Stomach (tissue), 4 donors: ENCODE measurements at regions not wholly inside any gene's neighbourhood (a gene's known extent, or its start where the extent isn't known, plus 50 kb on each side); places are given as distances from the start of the nearest gene placed in this dataset.

Experiments used
- CTCF ChIP-seq, 7 experiments: fragments of 450-650 bp in 4 of 7; fragments of 200-600 bp in 3 of 7; sonication (generic) in 3 of 7; IDR thresholded peaks; one replicate each; pipeline ENCODE4 v1.5.1; 2016 to 2019; ENCODE audit warnings: antibody characterized with exemption in 7 of 7, control low read depth in 2 of 7, mild to moderate bottlenecking in 1 of 7
- POLR2A ChIP-seq, 4 donors: fragments of 450-650 bp; IDR thresholded peaks; one replicate each; pipeline ENCODE4 v1.6.1; 2016; ENCODE audit warnings: antibody characterized with exemption in 4 of 4, control low read depth in 2 of 4, mild to moderate bottlenecking in 1 of 4, moderate library complexity in 1 of 4
- POLR2AphosphoS5 ChIP-seq, 3 donors: sonication (generic); formaldehyde crosslinking; IDR thresholded peaks; one replicate each; pipeline ENCODE4 v1.6.1; 2016; ENCODE audit warnings: antibody characterized with exemption in 3 of 3

DNA sequence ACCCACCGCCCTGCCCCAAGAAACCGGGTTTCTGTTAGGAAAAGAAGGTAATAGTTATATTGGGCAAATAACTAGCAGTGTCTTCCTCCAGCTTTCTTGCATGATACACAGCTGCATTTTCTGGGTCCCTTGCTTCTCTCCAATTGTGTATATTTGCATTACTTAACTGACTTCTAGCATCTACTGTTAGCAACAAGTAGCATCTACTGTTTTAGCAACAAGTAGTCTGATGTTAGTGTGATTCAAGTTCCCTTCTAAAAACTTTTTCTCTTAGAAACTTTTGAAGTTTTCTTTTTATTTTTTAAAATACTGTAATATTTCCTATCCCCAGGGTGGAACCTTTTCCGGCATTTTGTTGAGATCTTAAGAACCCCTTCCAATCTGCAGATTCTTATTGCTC, 221.2 kb downstream of the CLIC5 start:
- TF ChIP-seq CTCF (IDR thresholded peaks at IDR 0.05), result no peak
- TF ChIP-seq POLR2AphosphoS5 (IDR thresholded peaks at IDR 0.05), result no peak
- TF ChIP-seq POLR2A (IDR thresholded peaks at IDR 0.05), result no peak
